B cell (primary cell): ENCODE measurements at regions not wholly inside any gene's neighbourhood (a gene's known extent, or its start where the extent isn't known, plus 50 kb on each side); places are given as distances from the start of the nearest gene placed in this dataset.

ENCODE experiments used
- ATAC-seq: fragments of 200-7000 bp; cut with Tn5 transposase; one replicate; pipeline ENCODE4 v1.10.0; 2021; ENCODE audit warnings: low read depth, mild to moderate bottlenecking, moderate number of reproducible peaks, moderate library complexity
- CTCF ChIA-PET: fragments of 350-600 bp; sonication (Branson Sonifier 250); formaldehyde crosslinking; loops from one replicate; lab custom pipeline; 2021; ENCODE audit warnings: antibody characterized with exemption, inconsistent platforms; lab: Charles Lee
- POLR2A ChIA-PET: fragments of 350-600 bp; sonication (Branson Sonifier 250); formaldehyde crosslinking; loops from one replicate; lab custom pipeline; 2021; ENCODE audit warnings: antibody characterized with exemption; lab: Charles Lee
- DNase-seq: peaks from one replicate; pipeline ENCODE4 v3.0.0; 2013
- H2AFZ ChIP-seq: 2 replicates; pipeline ENCODE4 v1.6.1; 2012; ENCODE audit warnings: mild to moderate bottlenecking, low read depth, low read length; ENCODE audit not compliant: insufficient read depth, poor library complexity, severe bottlenecking
- H3K27ac ChIP-seq, 2 donors: 1 replicate in 1 of 2; 2 replicates in 1 of 2; pipeline ENCODE4 v1.5.1; 2012 to 2013; ENCODE audit warnings: low read length in 2 of 2, mild to moderate bottlenecking in 2 of 2, moderate library complexity in 1 of 2
- H3K27me3 ChIP-seq, 4 experiments: fragments of 200-600 bp in 1 of 4; sonication (generic) in 1 of 4; replicated peaks in 1 of 4; 1 replicate in 2 of 4; 2 replicates in 2 of 4; pipeline versions ENCODE4 v1.6.1 to v1.7.0; 2013 to 2016; ENCODE audit warnings: low read length in 3 of 4, mild to moderate bottlenecking in 2 of 4, mixed read lengths in 1 of 4, moderate library complexity in 1 of 4; ENCODE audit not compliant: insufficient read depth in 4 of 4, control insufficient read depth in 3 of 4; ENCODE audit errors: control extremely low read depth in 1 of 4
- H3K36me3 ChIP-seq, 2 experiments: replicated peaks in 1 of 2; 1 replicate in 1 of 2; 2 replicates in 1 of 2; pipeline versions ENCODE4 v1.6.1 to v1.7.1; 2013; ENCODE audit warnings: low read length in 1 of 2; ENCODE audit not compliant: insufficient read depth in 2 of 2, control insufficient read depth in 1 of 2; ENCODE audit errors: control extremely low read depth in 1 of 2, extremely low read depth in 1 of 2
- H3K4me1 ChIP-seq, 2 donors: fragments of 200-600 bp in 1 of 2; sonication (generic) in 1 of 2; 1 replicate in 1 of 2; 2 replicates in 1 of 2; pipeline versions ENCODE4 v1.5.1 to v1.6.1; 2013 to 2017; ENCODE audit warnings: low read length in 2 of 2; ENCODE audit not compliant: control insufficient read depth in 2 of 2, insufficient read depth in 2 of 2
- H3K4me2 ChIP-seq: replicated peaks from 2 replicates; pipeline ENCODE3; 2012; ENCODE audit warnings: mild to moderate bottlenecking, low read depth, low read length; ENCODE audit not compliant: poor library complexity, severe bottlenecking
- H3K4me3 ChIP-seq, 5 experiments: fragments of 200-600 bp in 1 of 5; sonication (generic) in 1 of 5; 1 replicate in 3 of 5; 2 replicates in 2 of 5; pipeline versions ENCODE4 v1.5.1 to v1.7.0; 2011 to 2016; ENCODE audit warnings: low read length in 4 of 5, mild to moderate bottlenecking in 4 of 5, low read depth in 2 of 5, control low read depth in 1 of 5, moderate library complexity in 1 of 5; ENCODE audit not compliant: insufficient read depth in 1 of 5; ENCODE audit errors: control extremely low read depth in 1 of 5, extremely low read depth in 1 of 5
- H3K79me2 ChIP-seq: fragments of 200-600 bp; sonication (generic); one replicate; pipeline ENCODE4 v1.6.0; 2016; ENCODE audit warnings: low read length; ENCODE audit not compliant: control insufficient read depth, insufficient read depth
- H3K9ac ChIP-seq: fragments of 200-600 bp; sonication (generic); 2 replicates; pipeline ENCODE4 v1.6.1; 2017; ENCODE audit warnings: mild to moderate bottlenecking, low read length, moderate library complexity
- H3K9me3 ChIP-seq, 3 donors: one replicate each; pipeline versions ENCODE4 v1.6.1 to v1.7.1; 2013; ENCODE audit warnings: low read length in 2 of 3; ENCODE audit not compliant: control insufficient read depth in 2 of 3, insufficient read depth in 1 of 3; ENCODE audit errors: control extremely low read depth in 1 of 3
- H4K20me1 ChIP-seq: 2 replicates; pipeline ENCODE4 v1.6.0; 2012; ENCODE audit warnings: mild to moderate bottlenecking, low read length; ENCODE audit not compliant: insufficient read depth, control insufficient read depth, poor library complexity, severe bottlenecking
- H3K27ac Mint-ChIP-seq: one replicate; pipeline ENCODE4 v1.8.0; 2021; ENCODE audit warnings: mixed read lengths
- H3K27me3 Mint-ChIP-seq: one replicate; pipeline ENCODE4 v1.8.0; 2021; ENCODE audit warnings: mixed read lengths
- H3K4me1 Mint-ChIP-seq: one replicate; pipeline ENCODE4 v1.8.0; 2021; ENCODE audit warnings: mixed read lengths
- H3K4me3 Mint-ChIP-seq: one replicate; pipeline ENCODE4 v1.8.0; 2021; ENCODE audit warnings: mixed read lengths
- H3K9me3 Mint-ChIP-seq: one replicate; pipeline ENCODE4 v1.8.0; 2022; ENCODE audit warnings: mixed read lengths; ENCODE audit not compliant: insufficient read depth
- EZH2 ChIP-seq: IDR thresholded peaks from 2 replicates; pipeline ENCODE4 v1.6.1; 2012; ENCODE audit warnings: borderline replicate concordance, low read depth, mild to moderate bottlenecking, moderate library complexity, low read length; ENCODE audit not compliant: insufficient read depth, poor library complexity, severe bottlenecking
- WGBS: methylation state at CpG from one replicate; pipeline ENCODE4 v1.1.5; 2013; ENCODE audit warnings: missing lambda C conversion rate; ENCODE audit not compliant: insufficient coverage; 5-methylcytosine and 5-hydroxymethylcytosine counted together
- intact Hi-C: fragments of 100-400 bp; cut with micrococcal nuclease; formaldehyde crosslinking; loops from one replicate; pipeline ENCODE4 v1.10.0; 2022
- TF ChIP-seq, protein P1 (sequence below): fragments of 200-600 bp; IDR thresholded peaks from one replicate; pipeline ENCODE4 v1.8.0; 2022; ENCODE audit warnings: antibody characterized with exemption, mild to moderate bottlenecking

DNA sequence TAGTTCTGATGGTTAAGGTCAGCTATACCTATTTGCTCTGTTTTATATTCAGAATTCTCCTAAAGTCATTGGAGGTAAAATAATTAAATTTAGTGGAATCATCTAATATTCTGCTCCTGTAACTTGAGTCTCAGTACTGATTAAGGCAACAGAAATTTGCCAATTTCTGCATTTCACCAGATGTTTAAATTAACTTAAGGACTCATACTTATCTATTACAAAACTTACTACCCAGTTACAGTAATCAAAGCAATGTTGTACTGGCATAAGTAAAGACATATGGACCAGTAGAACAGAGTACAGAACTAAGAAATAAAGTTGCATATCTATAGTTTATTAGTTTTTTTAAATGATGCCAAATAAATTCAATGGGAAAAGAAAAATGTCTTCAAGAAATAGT lies 1043.8 kb downstream of the OTOL1 start:
- H3K27ac Mint-ChIP-seq = no peak overlapping the region
- H3K9me3 Mint-ChIP-seq = peaks cover 2% of the 10 kb centered on the region
- H2AFZ ChIP-seq = no peak overlapping the region
- CTCF ChIA-PET = no interaction called here
- no peak overlapping the region for H3K4me3 ChIP-seq
- no peaks in the 10 kb centered on the region for H3K36me3 ChIP-seq
- H3K27me3 ChIP-seq = no peaks in the 10 kb centered on the region
- H3K79me2 ChIP-seq = no peaks in the 10 kb centered on the region
- H3K4me1 ChIP-seq = no peaks in the 10 kb centered on the region
- H3K9ac ChIP-seq = no peak overlapping the region
- H3K4me2 ChIP-seq = no peak overlapping the region
- POLR2A ChIA-PET = no interaction called here
- H4K20me1 ChIP-seq = no peaks in the 10 kb centered on the region
- no peak overlapping the region for H3K27ac ChIP-seq
- ATAC-seq (no peak), DNase-seq (no peak)
- H3K4me3 Mint-ChIP-seq = no peak overlapping the region
- H3K4me1 Mint-ChIP-seq = no peaks in the 10 kb centered on the region
- intact Hi-C loops = no loop called here
- no peak for TF ChIP-seq EZH2
- TF ChIP-seq, protein P1, sequence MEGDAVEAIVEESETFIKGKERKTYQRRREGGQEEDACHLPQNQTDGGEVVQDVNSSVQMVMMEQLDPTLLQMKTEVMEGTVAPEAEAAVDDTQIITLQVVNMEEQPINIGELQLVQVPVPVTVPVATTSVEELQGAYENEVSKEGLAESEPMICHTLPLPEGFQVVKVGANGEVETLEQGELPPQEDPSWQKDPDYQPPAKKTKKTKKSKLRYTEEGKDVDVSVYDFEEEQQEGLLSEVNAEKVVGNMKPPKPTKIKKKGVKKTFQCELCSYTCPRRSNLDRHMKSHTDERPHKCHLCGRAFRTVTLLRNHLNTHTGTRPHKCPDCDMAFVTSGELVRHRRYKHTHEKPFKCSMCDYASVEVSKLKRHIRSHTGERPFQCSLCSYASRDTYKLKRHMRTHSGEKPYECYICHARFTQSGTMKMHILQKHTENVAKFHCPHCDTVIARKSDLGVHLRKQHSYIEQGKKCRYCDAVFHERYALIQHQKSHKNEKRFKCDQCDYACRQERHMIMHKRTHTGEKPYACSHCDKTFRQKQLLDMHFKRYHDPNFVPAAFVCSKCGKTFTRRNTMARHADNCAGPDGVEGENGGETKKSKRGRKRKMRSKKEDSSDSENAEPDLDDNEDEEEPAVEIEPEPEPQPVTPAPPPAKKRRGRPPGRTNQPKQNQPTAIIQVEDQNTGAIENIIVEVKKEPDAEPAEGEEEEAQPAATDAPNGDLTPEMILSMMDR = no peak
- H3K27me3 Mint-ChIP-seq = no peaks in the 10 kb centered on the region
- H3K9me3 ChIP-seq = no peaks in the 10 kb centered on the region

DNA sequence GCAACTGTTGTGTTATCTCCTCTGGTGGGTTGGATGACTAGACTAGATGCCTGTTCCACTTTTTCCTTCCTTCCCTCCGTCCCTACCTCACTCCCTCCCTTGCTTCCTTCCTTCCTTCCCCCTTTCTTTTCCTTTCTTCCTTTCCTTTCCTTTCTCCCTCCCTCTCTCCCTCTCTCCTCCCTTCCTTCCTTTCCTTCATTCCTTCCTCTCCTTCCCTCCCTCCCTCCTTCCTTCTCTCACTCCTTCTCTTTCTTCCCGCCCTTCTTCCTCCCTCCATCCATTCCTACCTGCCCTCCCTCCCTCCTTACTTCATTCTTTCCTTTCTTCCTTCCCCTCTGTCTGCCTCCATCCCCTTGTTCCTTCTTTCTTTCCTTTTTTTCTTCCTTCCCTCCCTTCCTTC lies 1045.3 kb downstream of the OTOL1 start:
- WGBS = 65% methylated on average over 2 of the region's 2 CpGs
- no peaks in the 10 kb centered on the region for H3K27me3 Mint-ChIP-seq
- TF ChIP-seq, protein P1 = no peak
- no peak for TF ChIP-seq EZH2

More for the DNA sequence above, 1045.3 kb downstream of the OTOL1 start:
- Mint-ChIP-seq H3K4me3 (no peak overlapping the region), H3K9me3 (peaks cover 2% of the 10 kb centered on the region), H3K27ac (no peak overlapping the region), H3K4me1 (no peaks in the 10 kb centered on the region)
- H4K20me1 ChIP-seq = no peaks in the 10 kb centered on the region
- intact Hi-C loops = no loop called here
- no peak overlapping the region for H3K27ac ChIP-seq
- no peaks in the 10 kb centered on the region for H3K79me2 ChIP-seq
- DNase-seq (no peak), ATAC-seq (no peak)
- H3K9ac ChIP-seq = no peak overlapping the region
- no peaks in the 10 kb centered on the region for H3K36me3 ChIP-seq
- H3K9me3 ChIP-seq = no peaks in the 10 kb centered on the region
- H3K4me3 ChIP-seq = no peak overlapping the region
- H2AFZ ChIP-seq = no peak overlapping the region
- H3K27me3 ChIP-seq = no peaks in the 10 kb centered on the region
- H3K4me2 ChIP-seq = no peak overlapping the region
- H3K4me1 ChIP-seq = no peaks in the 10 kb centered on the region
- ChIA-PET CTCF (no interaction called here), POLR2A (no interaction called here)
